ENCODE measurements at regions not wholly inside any gene's neighbourhood (a gene's known extent, or its start where the extent isn't known, plus 50 kb on each side); places are given as distances from the start of the nearest gene placed in this dataset.
A peak's percentile ranks its signal among the peaks of the same experiment; 100 is the strongest.
"Not testable (repeated sequence)": the region's sequence is repeated elsewhere in the genome, so short reads cannot be mapped to it uniquely, and the experiment has no call there.

GRCh38 chr2:77862120-77862519 lies 339.9 kb upstream of the LRRTM4 start:
- no peak for DNase-seq

- no peak for DNase-seq
These were observed 342.2 kb upstream of the LRRTM4 start for GRCh38 chr2:77864426-77864825.

GRCh38 chr2:77866661-77867060 lies 344.5 kb upstream of the LRRTM4 start:
- DNase-seq: no peak

GRCh38 chr2:77867146-77867545 lies 345.0 kb upstream of the LRRTM4 start:
- no peak for DNase-seq

GRCh38 chr2:77873506-77873905 lies 351.3 kb upstream of the LRRTM4 start:
- no peak for DNase-seq

GRCh38 chr2:77900211-77900610 lies 378.0 kb upstream of the LRRTM4 start:
- not testable (repeated sequence) for DNase-seq

- no peak for DNase-seq
These were observed 388.0 kb upstream of the LRRTM4 start for GRCh38 chr2:77910136-77910535.

- DNase-seq: no peak
These were observed 398.7 kb upstream of the LRRTM4 start for GRCh38 chr2:77920838-77921366.

- DNase-seq: no peak
These were observed 400.4 kb upstream of the LRRTM4 start for GRCh38 chr2:77922567-77922966.

GRCh38 chr2:77937366-77937765 lies 415.2 kb upstream of the LRRTM4 start:
- no peak for DNase-seq

- no peak for DNase-seq
These were observed 416.3 kb upstream of the LRRTM4 start for GRCh38 chr2:77938462-77938861.

GRCh38 chr2:77939370-77939769 lies 417.2 kb upstream of the LRRTM4 start:
- DNase-seq: no peak

GRCh38 chr2:77939801-77940200 lies 417.6 kb upstream of the LRRTM4 start:
- no peak for DNase-seq

- DNase-seq: no peak
These were observed 432.8 kb upstream of the LRRTM4 start for GRCh38 chr2:77954931-77955330.

GRCh38 chr2:77962943-77963342 lies 440.8 kb upstream of the LRRTM4 start:
- no peak for DNase-seq

GRCh38 chr2:77977471-77978063 lies 455.4 kb upstream of the LRRTM4 start:
- DNase-seq: no peak

GRCh38 chr2:77995161-77995560 lies 473.0 kb upstream of the LRRTM4 start:
- DNase-seq: no peak

GRCh38 chr2:77999376-77999775 lies 477.2 kb upstream of the LRRTM4 start:
- no peak for DNase-seq

- no peak for DNase-seq
These were observed 487.1 kb upstream of the LRRTM4 start for GRCh38 chr2:78009289-78009688.

GRCh38 chr2:78011251-78011650 lies 489.1 kb upstream of the LRRTM4 start:
- DNase-seq: peak; percentile 84

GRCh38 chr2:78020491-78020890 lies 498.3 kb upstream of the LRRTM4 start:
- peak; percentile 91 for DNase-seq

GRCh38 chr2:78023356-78023755 lies 501.2 kb upstream of the LRRTM4 start:
- DNase-seq: no peak

GRCh38 chr2:78024996-78025395 lies 502.8 kb upstream of the LRRTM4 start:
- no peak for DNase-seq

- no peak for DNase-seq
These were observed 507.3 kb upstream of the LRRTM4 start for GRCh38 chr2:78029392-78029995.

- DNase-seq: no peak
These were observed 512.5 kb upstream of the LRRTM4 start for GRCh38 chr2:78034706-78035105.

All from NCI-H526 treated with DMSO at 0.1 percent for 48 hours (cell line).